B cell (primary cell): ENCODE measurements at regions not wholly inside any gene's neighbourhood (a gene's known extent, or its start where the extent isn't known, plus 50 kb on each side); places are given as distances from the start of the nearest gene placed in this dataset.

Source experiments
- ATAC-seq: fragments of 200-7000 bp; cut with Tn5 transposase; one replicate; pipeline ENCODE4 v1.10.0; 2021; ENCODE audit warnings: low read depth, mild to moderate bottlenecking, moderate number of reproducible peaks, moderate library complexity
- CTCF ChIA-PET: fragments of 350-600 bp; sonication (Branson Sonifier 250); formaldehyde crosslinking; loops from one replicate; lab custom pipeline; 2021; ENCODE audit warnings: antibody characterized with exemption, inconsistent platforms; lab: Charles Lee
- POLR2A ChIA-PET: fragments of 350-600 bp; sonication (Branson Sonifier 250); formaldehyde crosslinking; loops from one replicate; lab custom pipeline; 2021; ENCODE audit warnings: antibody characterized with exemption; lab: Charles Lee
- DNase-seq: peaks from one replicate; pipeline ENCODE4 v3.0.0; 2013
- H2AFZ ChIP-seq: 2 replicates; pipeline ENCODE4 v1.6.1; 2012; ENCODE audit warnings: mild to moderate bottlenecking, low read depth, low read length; ENCODE audit not compliant: insufficient read depth, poor library complexity, severe bottlenecking
- H3K27ac ChIP-seq, 2 donors: 1 replicate in 1 of 2; 2 replicates in 1 of 2; pipeline ENCODE4 v1.5.1; 2012 to 2013; ENCODE audit warnings: low read length in 2 of 2, mild to moderate bottlenecking in 2 of 2, moderate library complexity in 1 of 2
- H3K27me3 ChIP-seq, 4 experiments: fragments of 200-600 bp in 1 of 4; sonication (generic) in 1 of 4; replicated peaks in 1 of 4; 1 replicate in 2 of 4; 2 replicates in 2 of 4; pipeline versions ENCODE4 v1.6.1 to v1.7.0; 2013 to 2016; ENCODE audit warnings: low read length in 3 of 4, mild to moderate bottlenecking in 2 of 4, mixed read lengths in 1 of 4, moderate library complexity in 1 of 4; ENCODE audit not compliant: insufficient read depth in 4 of 4, control insufficient read depth in 3 of 4; ENCODE audit errors: control extremely low read depth in 1 of 4
- H3K36me3 ChIP-seq, 2 experiments: replicated peaks in 1 of 2; 1 replicate in 1 of 2; 2 replicates in 1 of 2; pipeline versions ENCODE4 v1.6.1 to v1.7.1; 2013; ENCODE audit warnings: low read length in 1 of 2; ENCODE audit not compliant: insufficient read depth in 2 of 2, control insufficient read depth in 1 of 2; ENCODE audit errors: control extremely low read depth in 1 of 2, extremely low read depth in 1 of 2
- H3K4me1 ChIP-seq, 2 donors: fragments of 200-600 bp in 1 of 2; sonication (generic) in 1 of 2; 1 replicate in 1 of 2; 2 replicates in 1 of 2; pipeline versions ENCODE4 v1.5.1 to v1.6.1; 2013 to 2017; ENCODE audit warnings: low read length in 2 of 2; ENCODE audit not compliant: control insufficient read depth in 2 of 2, insufficient read depth in 2 of 2
- H3K4me2 ChIP-seq: replicated peaks from 2 replicates; pipeline ENCODE3; 2012; ENCODE audit warnings: mild to moderate bottlenecking, low read depth, low read length; ENCODE audit not compliant: poor library complexity, severe bottlenecking
- H3K4me3 ChIP-seq, 5 experiments: fragments of 200-600 bp in 1 of 5; sonication (generic) in 1 of 5; 1 replicate in 3 of 5; 2 replicates in 2 of 5; pipeline versions ENCODE4 v1.5.1 to v1.7.0; 2011 to 2016; ENCODE audit warnings: low read length in 4 of 5, mild to moderate bottlenecking in 4 of 5, low read depth in 2 of 5, control low read depth in 1 of 5, moderate library complexity in 1 of 5; ENCODE audit not compliant: insufficient read depth in 1 of 5; ENCODE audit errors: control extremely low read depth in 1 of 5, extremely low read depth in 1 of 5
- H3K79me2 ChIP-seq: fragments of 200-600 bp; sonication (generic); one replicate; pipeline ENCODE4 v1.6.0; 2016; ENCODE audit warnings: low read length; ENCODE audit not compliant: control insufficient read depth, insufficient read depth
- H3K9ac ChIP-seq: fragments of 200-600 bp; sonication (generic); 2 replicates; pipeline ENCODE4 v1.6.1; 2017; ENCODE audit warnings: mild to moderate bottlenecking, low read length, moderate library complexity
- H3K9me3 ChIP-seq, 3 donors: one replicate each; pipeline versions ENCODE4 v1.6.1 to v1.7.1; 2013; ENCODE audit warnings: low read length in 2 of 3; ENCODE audit not compliant: control insufficient read depth in 2 of 3, insufficient read depth in 1 of 3; ENCODE audit errors: control extremely low read depth in 1 of 3
- H4K20me1 ChIP-seq: 2 replicates; pipeline ENCODE4 v1.6.0; 2012; ENCODE audit warnings: mild to moderate bottlenecking, low read length; ENCODE audit not compliant: insufficient read depth, control insufficient read depth, poor library complexity, severe bottlenecking
- H3K27ac Mint-ChIP-seq: one replicate; pipeline ENCODE4 v1.8.0; 2021; ENCODE audit warnings: mixed read lengths
- H3K27me3 Mint-ChIP-seq: one replicate; pipeline ENCODE4 v1.8.0; 2021; ENCODE audit warnings: mixed read lengths
- H3K4me1 Mint-ChIP-seq: one replicate; pipeline ENCODE4 v1.8.0; 2021; ENCODE audit warnings: mixed read lengths
- H3K4me3 Mint-ChIP-seq: one replicate; pipeline ENCODE4 v1.8.0; 2021; ENCODE audit warnings: mixed read lengths
- H3K9me3 Mint-ChIP-seq: one replicate; pipeline ENCODE4 v1.8.0; 2022; ENCODE audit warnings: mixed read lengths; ENCODE audit not compliant: insufficient read depth
- CTCF ChIP-seq: fragments of 200-600 bp; IDR thresholded peaks from one replicate; pipeline ENCODE4 v1.8.0; 2022; ENCODE audit warnings: antibody characterized with exemption, mild to moderate bottlenecking
- EZH2 ChIP-seq: IDR thresholded peaks from 2 replicates; pipeline ENCODE4 v1.6.1; 2012; ENCODE audit warnings: borderline replicate concordance, low read depth, mild to moderate bottlenecking, moderate library complexity, low read length; ENCODE audit not compliant: insufficient read depth, poor library complexity, severe bottlenecking
- WGBS: methylation state at CpG from one replicate; pipeline ENCODE4 v1.1.5; 2013; ENCODE audit warnings: missing lambda C conversion rate; ENCODE audit not compliant: insufficient coverage; 5-methylcytosine and 5-hydroxymethylcytosine counted together
- intact Hi-C: fragments of 100-400 bp; cut with micrococcal nuclease; formaldehyde crosslinking; loops from one replicate; pipeline ENCODE4 v1.10.0; 2022

GRCh38 chr1:68808351-68808750 lies 311.5 kb upstream of the DEPDC1 start:
- 30% methylated on average over 1 of the region's 1 CpG for WGBS
- ATAC-seq: no peak
- H3K27me3 Mint-ChIP-seq: no peaks in the 10 kb centered on the region
- CTCF ChIA-PET: no interaction called here
- Histone ChIP-seq H3K27ac (no peak overlapping the region), H3K4me3 (no peak overlapping the region), H3K27me3 (no peaks in the 10 kb centered on the region), H3K9ac (no peak overlapping the region), H4K20me1 (no peaks in the 10 kb centered on the region), H3K36me3 (no peaks in the 10 kb centered on the region), H3K4me2 (no peak overlapping the region), H3K9me3 (no peaks in the 10 kb centered on the region), H3K79me2 (no peaks in the 10 kb centered on the region), H3K4me1 (no peaks in the 10 kb centered on the region), H2AFZ (no peak overlapping the region)
- TF ChIP-seq CTCF (no peak), EZH2 (no peak)
- H3K27ac Mint-ChIP-seq: no peak overlapping the region
- H3K4me1 Mint-ChIP-seq: no peaks in the 10 kb centered on the region
- intact Hi-C loops: loop anchor here (5.0 kb wide), 1 partner anchor 819 kb away; no protein-coding TSS in a partner anchor
- POLR2A ChIA-PET: no interaction called here
- DNase-seq: no peak
- no peaks in the 10 kb centered on the region for H3K9me3 Mint-ChIP-seq
- H3K4me3 Mint-ChIP-seq: no peak overlapping the region

- Mint-ChIP-seq H3K4me3 (no peak overlapping the region), H3K27ac (no peak overlapping the region), H3K4me1 (no peaks in the 10 kb centered on the region), H3K9me3 (no peaks in the 10 kb centered on the region), H3K27me3 (no peaks in the 10 kb centered on the region)
- Histone ChIP-seq H3K79me2 (no peaks in the 10 kb centered on the region), H3K4me1 (no peaks in the 10 kb centered on the region), H3K4me2 (no peak overlapping the region), H3K9ac (no peak overlapping the region), H3K9me3 (no peaks in the 10 kb centered on the region), H4K20me1 (no peaks in the 10 kb centered on the region), H3K27ac (no peak overlapping the region), H3K27me3 (no peaks in the 10 kb centered on the region), H3K36me3 (no peaks in the 10 kb centered on the region), H2AFZ (no peak overlapping the region), H3K4me3 (no peak overlapping the region)
- no peak for ATAC-seq
- TF ChIP-seq CTCF (no peak), EZH2 (no peak)
- no peak for DNase-seq
- ChIA-PET CTCF (no interaction called here), POLR2A (no interaction called here)
- WGBS: no CpG with 5 or more reads among the region's 5 CpGs
- intact Hi-C loops: no loop called here
Measured at GRCh38 chr1:68811806-68812205, 314.9 kb upstream of the DEPDC1 start.
